Activated T-cell treated with anti-CD3 and anti-CD28 coated beads, Interleukin-2, amount 50 U/mL, for 48 hours (primary cell): ENCODE measurements at regions not wholly inside any gene's neighbourhood (a gene's known extent, or its start where the extent isn't known, plus 50 kb on each side); places are given as distances from the start of the nearest gene placed in this dataset.
"Not testable (repeated sequence)": the region's sequence is repeated elsewhere in the genome, so short reads cannot be mapped to it uniquely, and the experiment has no call there.

Source experiments
- DNase-seq, 2 experiments: peaks; one replicate each; pipeline ENCODE4 v3.0.0-alpha.2; 2020

DNA sequence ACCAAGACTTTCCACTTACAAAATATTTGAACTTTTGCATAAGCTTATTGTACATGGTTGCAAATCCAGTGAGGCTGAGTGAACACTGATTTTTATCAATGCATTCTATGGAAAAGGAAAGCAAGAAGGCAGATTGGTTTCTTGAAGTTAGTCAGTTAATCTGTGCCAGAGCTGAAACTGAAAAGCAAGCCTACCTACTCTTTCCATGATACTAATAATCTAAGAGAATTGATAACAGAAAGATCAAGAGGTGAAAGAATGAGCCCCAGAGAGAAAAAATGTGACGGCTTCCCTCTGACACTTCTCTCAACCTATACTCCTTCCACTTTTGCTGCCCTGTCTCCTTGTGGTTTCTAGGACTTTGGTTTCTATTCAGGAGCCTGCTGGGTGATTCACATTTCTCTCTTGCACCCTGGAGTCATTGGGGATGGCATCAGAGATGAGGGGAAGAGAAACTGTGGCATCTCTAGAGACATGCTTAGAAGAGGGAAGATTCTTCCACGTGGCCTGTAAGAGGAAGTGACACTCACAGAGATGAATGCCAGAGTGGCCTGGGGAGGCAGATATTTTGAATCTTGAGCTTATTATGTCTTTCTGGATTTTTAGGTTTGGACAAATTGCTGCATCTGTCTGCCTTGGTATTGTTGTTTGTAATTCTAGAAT is 158.6 kb upstream of the RIMS1 start:
- DNase-seq = no peak

DNA sequence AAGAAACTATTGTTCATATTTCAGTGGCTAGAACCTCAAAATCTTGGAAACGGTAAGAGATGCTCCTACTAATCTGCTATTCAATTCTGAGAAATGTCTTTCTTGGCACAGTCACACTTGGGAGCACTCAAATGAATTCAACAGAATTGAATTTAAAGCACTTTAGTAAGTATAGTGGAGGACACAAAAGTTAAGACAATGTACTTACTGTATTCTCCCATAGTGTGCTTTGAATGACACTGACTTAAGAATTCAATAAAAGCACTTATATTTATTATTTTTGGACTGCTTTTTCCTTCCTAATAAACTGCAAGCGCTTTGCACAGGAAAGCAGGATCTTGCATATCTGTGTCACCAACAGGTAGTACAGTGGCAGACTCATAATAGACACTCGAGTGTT is 156.1 kb upstream of the RIMS1 start:
- no peak for DNase-seq

DNA sequence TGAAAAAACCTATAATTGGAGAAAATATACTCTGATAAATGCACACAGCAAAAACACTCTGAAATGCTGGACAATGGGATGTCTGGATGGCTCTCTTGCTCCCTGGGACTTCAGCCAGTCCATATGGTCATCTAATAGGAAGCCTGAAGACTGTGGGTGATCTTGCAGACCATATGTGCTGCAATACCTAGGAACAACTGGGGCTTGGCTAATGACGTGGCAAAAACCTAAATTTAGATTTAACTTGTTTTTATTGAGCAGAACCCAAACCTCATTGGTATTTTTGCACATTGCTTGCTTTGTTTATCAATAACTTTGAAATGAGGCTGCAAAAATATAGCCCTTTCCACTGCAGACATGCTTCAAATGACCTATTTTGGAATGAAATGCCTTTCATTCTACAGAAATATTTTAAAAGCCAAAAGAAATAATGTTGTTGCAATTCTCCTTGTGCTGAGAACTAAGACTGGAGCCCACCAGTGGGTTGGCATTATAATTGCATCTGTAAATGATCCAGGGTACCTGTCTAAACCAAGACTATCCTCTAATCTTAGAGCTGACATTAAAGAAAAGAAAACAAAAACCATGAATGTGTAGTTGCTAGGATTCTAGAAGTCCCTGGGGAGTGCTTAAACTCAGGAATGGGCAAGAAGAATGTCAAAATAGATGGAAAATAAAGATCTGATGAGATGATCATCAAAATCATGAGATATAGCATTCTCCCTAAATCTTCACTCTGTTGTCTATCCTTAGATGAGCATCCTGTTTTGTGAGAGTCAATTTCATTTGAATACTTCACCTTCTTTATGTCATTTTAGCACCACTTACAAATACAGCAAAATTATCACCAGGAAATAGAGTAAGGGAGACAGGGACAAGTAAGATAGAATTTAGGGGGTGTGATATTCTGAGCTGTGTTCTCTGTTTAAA is 152.1 kb upstream of the RIMS1 start:
- no peak for DNase-seq

DNA sequence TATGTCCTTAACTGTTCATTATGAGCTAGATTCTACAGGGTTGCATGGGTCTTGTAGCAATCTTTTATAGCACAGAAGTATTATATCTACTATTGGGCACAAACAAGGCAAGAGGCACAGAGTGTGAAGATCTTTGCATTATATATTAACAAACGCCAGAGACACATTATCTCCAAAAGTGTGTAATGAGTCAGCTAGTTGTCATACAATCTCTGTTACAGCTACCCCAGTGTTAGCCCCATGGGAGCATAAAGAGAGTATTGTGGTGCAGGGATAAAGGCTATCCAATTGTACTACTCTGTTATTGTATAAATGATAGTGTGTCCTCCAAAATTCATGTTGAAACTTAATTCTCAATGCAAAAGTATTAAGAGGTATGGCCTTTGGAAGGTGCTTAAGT is 148.4 kb upstream of the RIMS1 start:
- DNase-seq = no peak

DNA sequence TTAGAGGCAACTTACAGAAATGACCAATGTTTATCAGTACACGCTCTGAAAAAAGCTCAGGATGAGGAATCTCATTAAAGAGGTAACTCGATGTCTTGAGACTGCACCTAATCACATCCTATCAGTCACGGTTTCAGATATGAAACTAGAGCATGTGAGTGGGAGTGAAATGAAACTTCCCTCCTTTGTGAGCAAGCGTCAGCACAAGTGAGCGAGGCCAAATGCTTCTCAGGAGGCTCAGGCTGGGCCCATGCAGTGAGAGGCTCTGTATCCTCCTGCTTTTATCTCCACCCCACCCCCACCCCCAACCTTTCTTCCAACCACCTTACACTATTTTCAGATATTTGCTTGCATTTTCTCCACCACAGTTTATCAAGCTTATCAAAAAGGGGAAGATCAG is 140.8 kb upstream of the RIMS1 start:
- no peak for DNase-seq

DNA sequence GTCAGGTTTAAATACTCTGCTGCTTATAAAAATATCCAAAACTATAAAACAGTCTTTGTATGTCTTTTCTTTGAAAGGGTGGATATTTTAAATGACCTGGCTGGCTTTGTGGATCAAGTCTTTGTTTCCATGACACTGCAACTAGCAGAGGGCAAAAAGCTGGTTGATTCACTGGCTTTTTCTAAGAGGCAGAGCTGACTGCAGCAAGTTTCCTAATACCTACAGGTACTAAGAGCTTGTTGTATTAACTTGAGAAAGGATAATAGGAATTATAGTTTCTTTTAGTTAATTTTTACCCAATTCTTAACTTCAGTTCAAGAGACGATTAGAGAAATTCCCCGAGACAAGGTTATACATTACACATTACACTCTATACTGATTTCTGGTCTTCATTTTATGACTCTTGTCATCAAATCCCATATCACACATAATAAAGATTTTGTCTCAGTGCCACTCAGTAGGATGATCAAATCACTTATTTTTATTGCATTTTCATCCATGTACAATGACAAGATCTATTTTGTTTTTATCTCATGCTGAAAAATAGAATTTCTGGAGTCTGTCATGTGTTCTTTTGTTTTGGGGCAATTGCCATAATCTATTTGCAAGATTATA is 120.1 kb upstream of the RIMS1 start:
- no peak for DNase-seq

DNA sequence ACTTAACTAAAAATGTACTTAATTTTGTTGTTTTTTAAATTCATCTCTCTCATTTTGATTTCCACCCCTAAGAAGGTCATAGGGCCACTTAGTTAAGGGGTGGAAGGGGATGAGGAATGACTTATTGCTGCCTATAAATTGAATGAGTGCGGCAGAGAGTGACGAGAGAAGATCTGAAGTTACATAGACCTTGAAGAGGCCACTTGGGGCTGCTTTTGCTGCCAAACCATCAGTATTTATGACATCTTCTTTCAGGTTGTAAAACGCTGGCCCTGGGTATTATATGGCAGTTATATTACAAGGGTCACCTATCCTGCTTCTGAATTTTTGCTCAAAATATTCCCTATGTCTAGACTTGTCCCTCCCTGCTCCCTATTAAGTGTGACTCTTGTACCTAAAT is 119.6 kb upstream of the RIMS1 start:
- DNase-seq = no peak

DNA sequence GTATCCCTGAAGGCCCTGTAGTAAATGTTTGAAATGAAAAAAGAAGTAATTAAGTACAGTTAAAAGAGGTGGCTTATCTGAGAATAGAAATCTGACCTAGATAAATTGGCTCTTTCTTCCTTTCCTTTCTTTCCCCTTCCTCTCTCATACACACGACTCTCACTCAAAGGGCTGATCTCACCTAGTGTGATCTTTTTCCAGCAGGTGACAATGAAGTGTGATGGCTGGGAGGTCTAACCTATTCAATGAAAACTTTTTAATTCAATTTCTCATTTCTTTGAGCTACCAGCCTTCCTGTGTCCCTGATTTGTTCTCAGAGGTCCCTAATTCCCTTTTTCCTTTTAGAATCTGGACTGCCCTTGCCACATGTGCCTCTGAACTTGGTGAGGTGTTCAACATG is 118.0 kb upstream of the RIMS1 start:
- DNase-seq = no peak

DNA sequence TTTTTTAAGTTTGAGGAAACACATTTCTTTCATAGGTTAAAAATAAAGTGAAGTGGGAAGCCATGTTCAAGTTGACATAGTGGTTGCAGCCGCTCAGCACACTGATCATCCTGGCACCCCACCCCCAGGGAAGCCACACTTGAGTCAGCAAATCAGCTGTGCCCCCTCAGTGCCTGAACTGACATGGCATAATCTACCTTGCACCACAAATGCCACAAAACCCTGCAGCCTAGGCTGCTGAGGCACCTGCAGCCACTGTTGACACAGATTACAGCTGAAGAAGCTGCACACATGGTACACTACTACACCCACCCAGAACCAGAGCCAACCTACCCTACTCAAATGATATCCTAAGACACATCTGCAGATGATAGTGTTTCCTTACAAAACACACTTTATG is 77.5 kb upstream of the RIMS1 start:
- no peak for DNase-seq

DNA sequence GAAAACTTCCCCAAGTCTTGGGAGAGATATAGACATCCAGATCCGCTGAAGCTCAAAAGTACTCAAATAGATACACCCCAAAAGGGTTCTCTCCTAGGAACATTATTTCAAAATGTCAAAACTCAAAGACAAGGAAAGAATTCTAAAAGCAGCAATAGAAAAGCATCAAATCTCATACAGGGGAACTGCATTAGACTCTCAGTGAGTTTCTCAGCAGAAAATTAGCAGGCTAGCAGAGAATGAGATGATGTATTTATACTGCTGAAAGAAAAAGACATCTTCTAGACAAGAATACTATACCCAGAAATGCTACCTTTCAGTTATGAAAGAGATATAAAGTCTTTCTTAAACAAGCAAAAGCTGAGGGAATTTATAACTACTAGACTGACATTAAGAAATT is 75.5 kb upstream of the RIMS1 start:
- no peak for DNase-seq

DNA sequence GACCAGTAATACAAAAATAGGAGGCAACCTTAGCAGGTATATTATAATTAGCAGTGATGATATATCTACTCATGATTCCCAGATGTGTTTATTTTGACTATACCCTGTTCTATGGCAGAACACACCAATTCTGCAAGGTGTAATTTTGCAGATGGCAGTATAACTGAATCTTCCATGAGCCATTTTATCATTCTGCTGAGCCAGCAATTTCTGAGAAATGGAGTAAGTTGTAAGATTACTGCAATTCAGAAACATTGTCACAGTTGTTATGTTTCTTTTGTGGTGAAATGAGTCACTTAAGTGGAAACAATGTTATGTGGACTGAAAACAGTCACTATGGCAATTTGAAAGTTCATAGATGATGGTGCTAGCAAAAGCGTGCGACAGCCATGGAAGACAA is 63.7 kb upstream of the RIMS1 start:
- no peak for DNase-seq

DNA sequence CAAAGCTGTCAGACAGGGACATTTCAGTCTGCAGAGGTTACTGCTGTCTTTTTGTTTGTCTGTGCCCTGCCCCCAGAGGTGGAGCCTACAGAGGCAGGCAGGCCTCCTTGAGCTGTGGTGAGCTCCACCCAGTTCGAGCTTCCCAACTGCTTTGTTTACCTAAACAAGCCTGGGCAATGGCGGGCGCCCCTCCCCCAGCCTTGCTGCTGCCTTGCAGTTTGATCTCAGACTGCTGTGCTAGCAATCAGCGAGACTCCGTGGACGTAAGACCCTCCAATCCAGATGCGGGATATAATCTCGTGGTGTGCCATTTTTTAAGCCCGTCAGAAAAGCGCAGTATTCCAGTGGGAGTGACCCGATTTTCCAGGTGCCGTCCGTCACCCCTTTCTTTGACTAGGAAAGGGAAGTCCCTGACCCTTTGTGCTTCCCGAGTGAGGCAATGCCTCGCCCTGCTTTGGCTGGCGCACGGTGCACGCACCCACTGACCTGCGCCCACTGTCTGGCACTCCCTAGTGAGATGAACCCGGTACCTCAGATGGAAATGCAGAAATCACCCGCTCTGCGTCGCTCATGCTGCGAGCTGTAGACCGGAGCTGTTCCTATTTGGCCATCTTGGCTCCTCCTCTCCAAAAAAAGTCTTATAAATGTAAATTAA is 54.1 kb upstream of the RIMS1 start:
- DNase-seq = not testable (repeated sequence)
